GM12878 (cell line): ENCODE measurements at regions not wholly inside any gene's neighbourhood (a gene's known extent, or its start where the extent isn't known, plus 50 kb on each side); places are given as distances from the start of the nearest gene placed in this dataset.

ENCODE experiments used
- EZH2 ChIP-seq: IDR thresholded peaks from 2 replicates; pipeline ENCODE4 v1.6.1; 2012; ENCODE audit warnings: low read depth, mild to moderate bottlenecking, control low read depth, inconsistent platforms, low read length, borderline replicate concordance; ENCODE audit not compliant: control insufficient read depth
- MXI1 ChIP-seq: fragments of 150-350 bp; IDR thresholded peaks from 2 replicates; pipeline ENCODE4 v1.6.1; 2011; ENCODE audit warnings: low read depth, mild to moderate bottlenecking, inconsistent platforms, low read length, improper control_type of control experiment
- POLR2A ChIP-seq: IDR thresholded peaks from 2 replicates; pipeline ENCODE4 v1.6.1; 2011; ENCODE audit warnings: low read depth, mild to moderate bottlenecking, low read length
- TARDBP ChIP-seq: IDR thresholded peaks from 2 replicates; pipeline ENCODE4 v1.6.1; 2016; ENCODE audit warnings: borderline replicate concordance
- TCF7 ChIP-seq: IDR thresholded peaks from 2 replicates; pipeline ENCODE4 v1.6.1; 2014; ENCODE audit warnings: antibody characterized with exemption, borderline replicate concordance
- TF ChIP-seq, protein P1 (sequence below), 3 experiments: IDR thresholded peaks in 2 of 3; conservative IDR thresholded peaks in 1 of 3; 2 replicates each; pipeline ENCODE4 v1.5.1; 2011; ENCODE audit warnings: low read depth in 3 of 3, low read length in 3 of 3, mild to moderate bottlenecking in 3 of 3, control low read depth in 2 of 3, moderate library complexity in 2 of 3, inconsistent platforms in 1 of 3, mixed read lengths in 1 of 3; ENCODE audit not compliant: control insufficient read depth in 2 of 3, insufficient read depth in 1 of 3; ENCODE audit errors: extremely low read depth in 1 of 3

DNA sequence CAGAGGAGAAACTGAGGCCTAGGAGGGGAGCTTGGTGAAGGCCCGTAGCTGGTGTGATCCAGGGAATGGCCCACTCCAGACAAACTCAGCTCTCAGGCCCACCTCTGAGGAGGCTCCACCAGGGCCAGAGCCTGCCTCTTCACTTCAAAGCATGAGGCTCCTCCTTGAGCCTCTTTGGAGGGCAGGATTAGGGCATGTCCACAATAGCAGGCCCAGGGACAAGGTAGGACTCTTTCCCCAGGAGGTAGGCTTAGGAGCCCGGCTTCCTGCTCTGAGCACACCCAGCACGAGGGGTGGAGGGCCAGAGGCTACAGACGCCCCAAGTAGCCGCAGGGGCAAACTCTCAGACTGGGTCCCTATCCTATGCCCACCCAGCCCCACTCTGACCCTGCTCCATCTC, 164.6 kb upstream of the ZMIZ1 start:
- TF ChIP-seq MXI1 (no peak), EZH2 (no peak), POLR2A (no peak), TCF7 (no peak), TARDBP (no peak)
- TF ChIP-seq, protein P1, sequence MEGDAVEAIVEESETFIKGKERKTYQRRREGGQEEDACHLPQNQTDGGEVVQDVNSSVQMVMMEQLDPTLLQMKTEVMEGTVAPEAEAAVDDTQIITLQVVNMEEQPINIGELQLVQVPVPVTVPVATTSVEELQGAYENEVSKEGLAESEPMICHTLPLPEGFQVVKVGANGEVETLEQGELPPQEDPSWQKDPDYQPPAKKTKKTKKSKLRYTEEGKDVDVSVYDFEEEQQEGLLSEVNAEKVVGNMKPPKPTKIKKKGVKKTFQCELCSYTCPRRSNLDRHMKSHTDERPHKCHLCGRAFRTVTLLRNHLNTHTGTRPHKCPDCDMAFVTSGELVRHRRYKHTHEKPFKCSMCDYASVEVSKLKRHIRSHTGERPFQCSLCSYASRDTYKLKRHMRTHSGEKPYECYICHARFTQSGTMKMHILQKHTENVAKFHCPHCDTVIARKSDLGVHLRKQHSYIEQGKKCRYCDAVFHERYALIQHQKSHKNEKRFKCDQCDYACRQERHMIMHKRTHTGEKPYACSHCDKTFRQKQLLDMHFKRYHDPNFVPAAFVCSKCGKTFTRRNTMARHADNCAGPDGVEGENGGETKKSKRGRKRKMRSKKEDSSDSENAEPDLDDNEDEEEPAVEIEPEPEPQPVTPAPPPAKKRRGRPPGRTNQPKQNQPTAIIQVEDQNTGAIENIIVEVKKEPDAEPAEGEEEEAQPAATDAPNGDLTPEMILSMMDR (IDR thresholded peaks at IDR 0.05 in 2 of 3, conservative IDR thresholded peaks at IDR 0.05 in 1 of 3; ENCODE audit: control insufficient read depth in 2 of 3, extremely low read depth in 1 of 3, insufficient read depth in 1 of 3, low read depth in 3 of 3, low read length in 3 of 3): no peak
